Hepatocyte (in vitro differentiated cells): ENCODE measurements at regions not wholly inside any gene's neighbourhood (a gene's known extent, or its start where the extent isn't known, plus 50 kb on each side); places are given as distances from the start of the nearest gene placed in this dataset.

ENCODE experiments used
- CTCF ChIP-seq: fragments of 200-600 bp; sonication (generic); IDR thresholded peaks from 2 replicates; pipeline ENCODE4 v1.5.1; 2016; ENCODE audit warnings: antibody characterized with exemption, mild to moderate bottlenecking; ENCODE audit not compliant: poor library complexity
- EZH2 ChIP-seq: fragments of 200-600 bp; sonication (generic); IDR thresholded peaks from 2 replicates; pipeline ENCODE4 v1.6.1; 2016; ENCODE audit warnings: antibody characterized with exemption, mild to moderate bottlenecking, borderline replicate concordance
- EZH2phosphoT487 ChIP-seq: fragments of 200-600 bp; sonication (generic); IDR thresholded peaks from one replicate; pipeline ENCODE4 v1.6.1; 2018; ENCODE audit warnings: antibody characterized with exemption, mild to moderate bottlenecking, low read depth, moderate library complexity; ENCODE audit not compliant: unreplicated experiment, severe bottlenecking

- TF ChIP-seq CTCF (no peak), EZH2phosphoT487 (no peak), EZH2 (no peak)
These were observed 250.0 kb downstream of the GPAT3 start for GRCh38 chr4:83785891-83786290.
